Choroid plexus epithelial cell (primary cell): ENCODE measurements at regions not wholly inside any gene's neighbourhood (a gene's known extent, or its start where the extent isn't known, plus 50 kb on each side); places are given as distances from the start of the nearest gene placed in this dataset.

Experiments
- DNase-seq: peaks from one replicate; pipeline ENCODE4 v3.0.0-alpha.2; 2010; ENCODE audit warnings: low read depth
- H3K4me3 ChIP-seq: 2 replicates; pipeline ENCODE4 v1.5.1; 2011; ENCODE audit warnings: low read depth, mild to moderate bottlenecking, control low read depth, low read length, moderate library complexity
- CTCF ChIP-seq: conservative IDR thresholded peaks from 2 replicates; pipeline ENCODE4 v1.5.1; 2011; ENCODE audit warnings: low read depth, mild to moderate bottlenecking, control low read depth, inconsistent platforms, low read length, moderate library complexity

GRCh38 chr9:1522219-1522767, 472.1 kb downstream of the DMRT2 start:
- no peak overlapping the region for H3K4me3 ChIP-seq
- no peak for DNase-seq
- TF ChIP-seq CTCF: no peak

- H3K4me3 ChIP-seq: no peak overlapping the region
- no peak for DNase-seq
- TF ChIP-seq CTCF: no peak
These were observed 478.3 kb downstream of the DMRT2 start for GRCh38 chr9:1528456-1528855.

- no peak overlapping the region for H3K4me3 ChIP-seq
- DNase-seq: no peak
- no peak for TF ChIP-seq CTCF
These were observed 480.5 kb downstream of the DMRT2 start for GRCh38 chr9:1530696-1531095.

- H3K4me3 ChIP-seq: no peak overlapping the region
- TF ChIP-seq CTCF: no peak
- no peak for DNase-seq
These were observed 481.3 kb downstream of the DMRT2 start for GRCh38 chr9:1531424-1531823.

- H3K4me3 ChIP-seq: no peak overlapping the region
- no peak for DNase-seq
- no peak for TF ChIP-seq CTCF
These were observed 482.0 kb downstream of the DMRT2 start for GRCh38 chr9:1532171-1532570.

- TF ChIP-seq CTCF: no peak
- DNase-seq: no peak
- H3K4me3 ChIP-seq: no peak overlapping the region
These were observed 480.1 kb upstream of the SMARCA2 start for GRCh38 chr9:1535051-1535450.

GRCh38 chr9:1535599-1535998, 479.5 kb upstream of the SMARCA2 start:
- no peak for DNase-seq
- no peak overlapping the region for H3K4me3 ChIP-seq
- no peak for TF ChIP-seq CTCF
